ENCODE measurements at regions not wholly inside any gene's neighbourhood (a gene's known extent, or its start where the extent isn't known, plus 50 kb on each side); places are given as distances from the start of the nearest gene placed in this dataset.

- H3K27ac ChIP-seq (replicated peaks in 1 of 4), result no peak overlapping the region
- no peaks in the 10 kb centered on the region for H3K9me3 ChIP-seq
- intact Hi-C loops (cut with DNase I), result no loop called here
- no peaks in the 10 kb centered on the region for H3K36me3 ChIP-seq
- H3K27me3 ChIP-seq, result no peaks in the 10 kb centered on the region
- no peaks in the 10 kb centered on the region for H3K4me1 ChIP-seq
- no peak overlapping the region for H3K4me3 ChIP-seq
- WGBS, result 89% methylated on average over 1 of the region's 1 CpG
- TF ChIP-seq, protein P1, sequence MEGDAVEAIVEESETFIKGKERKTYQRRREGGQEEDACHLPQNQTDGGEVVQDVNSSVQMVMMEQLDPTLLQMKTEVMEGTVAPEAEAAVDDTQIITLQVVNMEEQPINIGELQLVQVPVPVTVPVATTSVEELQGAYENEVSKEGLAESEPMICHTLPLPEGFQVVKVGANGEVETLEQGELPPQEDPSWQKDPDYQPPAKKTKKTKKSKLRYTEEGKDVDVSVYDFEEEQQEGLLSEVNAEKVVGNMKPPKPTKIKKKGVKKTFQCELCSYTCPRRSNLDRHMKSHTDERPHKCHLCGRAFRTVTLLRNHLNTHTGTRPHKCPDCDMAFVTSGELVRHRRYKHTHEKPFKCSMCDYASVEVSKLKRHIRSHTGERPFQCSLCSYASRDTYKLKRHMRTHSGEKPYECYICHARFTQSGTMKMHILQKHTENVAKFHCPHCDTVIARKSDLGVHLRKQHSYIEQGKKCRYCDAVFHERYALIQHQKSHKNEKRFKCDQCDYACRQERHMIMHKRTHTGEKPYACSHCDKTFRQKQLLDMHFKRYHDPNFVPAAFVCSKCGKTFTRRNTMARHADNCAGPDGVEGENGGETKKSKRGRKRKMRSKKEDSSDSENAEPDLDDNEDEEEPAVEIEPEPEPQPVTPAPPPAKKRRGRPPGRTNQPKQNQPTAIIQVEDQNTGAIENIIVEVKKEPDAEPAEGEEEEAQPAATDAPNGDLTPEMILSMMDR (IDR thresholded peaks at IDR 0.05), result no peak
- TF ChIP-seq POLR2A (IDR thresholded peaks at IDR 0.05; ENCODE audit: low read depth), result no peak
- TF ChIP-seq POLR2AphosphoS5 (IDR thresholded peaks at IDR 0.05), result no peak
- no peak for TF ChIP-seq EP300 (IDR thresholded peaks at IDR 0.05)
- DNase-seq (ENCODE audit: extremely low spot score), result no peak
Measured at GRCh38 chr18:73563901-73564472, 583.6 kb downstream of the FBXO15 start.

DNA sequence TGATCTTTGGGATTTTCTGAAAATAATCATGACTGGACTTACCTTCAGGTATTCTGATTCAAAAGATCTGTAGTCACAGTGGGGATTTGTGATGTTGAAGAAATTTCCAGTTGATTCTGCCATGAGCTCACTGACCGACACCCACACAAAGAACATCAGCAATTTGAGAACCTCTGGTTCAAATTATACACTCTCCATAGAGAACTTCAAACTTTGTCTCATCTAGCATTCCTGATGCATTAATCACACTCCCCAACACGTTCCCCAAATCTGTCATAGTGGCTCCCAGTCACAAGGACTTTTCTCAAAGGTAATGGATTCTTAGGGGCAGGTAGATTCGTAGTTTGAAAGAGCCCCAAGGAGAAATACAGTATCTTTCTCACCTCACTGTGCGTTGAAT is 584.3 kb downstream of the FBXO15 start:
- no peaks in the 10 kb centered on the region for H3K9me3 ChIP-seq
- DNase-seq (ENCODE audit: extremely low spot score), result no peak
- intact Hi-C loops (cut with DNase I), result no loop called here
- no peak for TF ChIP-seq POLR2A (IDR thresholded peaks at IDR 0.05; ENCODE audit: low read depth)
- TF ChIP-seq, protein P1 (IDR thresholded peaks at IDR 0.05), result no peak
- TF ChIP-seq POLR2AphosphoS5 (IDR thresholded peaks at IDR 0.05), result no peak
- TF ChIP-seq EP300 (IDR thresholded peaks at IDR 0.05), result no peak
- 73% methylated on average over 4 of the region's 4 CpGs for WGBS
- H3K4me1 ChIP-seq, result no peaks in the 10 kb centered on the region
- H3K27ac ChIP-seq (replicated peaks in 1 of 4), result no peak overlapping the region
- no peaks in the 10 kb centered on the region for H3K36me3 ChIP-seq
- H3K4me3 ChIP-seq, result no peak overlapping the region
- H3K27me3 ChIP-seq, result no peaks in the 10 kb centered on the region

DNA sequence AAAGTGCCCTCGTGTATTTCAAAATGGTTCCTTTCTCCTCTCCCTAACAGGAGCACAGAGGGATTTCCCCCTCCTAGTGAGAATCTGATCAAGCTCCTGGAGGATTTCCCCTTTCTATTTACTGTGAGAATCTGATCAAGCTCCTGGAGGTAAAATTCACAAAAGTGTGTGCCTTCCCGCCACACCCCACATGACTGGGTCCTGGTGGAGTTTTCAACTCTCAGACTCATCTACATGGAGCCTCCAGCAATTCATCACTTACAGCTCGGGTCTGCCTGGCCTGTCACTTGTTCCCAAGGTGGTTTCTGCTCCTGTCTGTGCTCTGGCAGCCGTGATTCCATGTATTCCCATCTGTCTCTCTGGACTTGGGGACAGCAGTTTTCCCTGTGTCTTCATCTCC is 590.7 kb downstream of the FBXO15 start:
- no peak for DNase-seq (ENCODE audit: extremely low spot score)
- WGBS, result 67% methylated on average over 4 of the region's 4 CpGs
- no peaks in the 10 kb centered on the region for H3K36me3 ChIP-seq
- intact Hi-C loops (cut with DNase I), result no loop called here
- H3K4me1 ChIP-seq, result no peaks in the 10 kb centered on the region
- H3K9me3 ChIP-seq, result no peaks in the 10 kb centered on the region
- H3K27ac ChIP-seq (replicated peaks in 1 of 4), result no peak overlapping the region
- H3K4me3 ChIP-seq, result no peak overlapping the region
- H3K27me3 ChIP-seq, result no peaks in the 10 kb centered on the region
- no peak for TF ChIP-seq POLR2AphosphoS5 (IDR thresholded peaks at IDR 0.05)
- no peak for TF ChIP-seq POLR2A (IDR thresholded peaks at IDR 0.05; ENCODE audit: low read depth)
- no peak for TF ChIP-seq EP300 (IDR thresholded peaks at IDR 0.05)
- TF ChIP-seq, protein P1 (IDR thresholded peaks at IDR 0.05), result no peak

DNA sequence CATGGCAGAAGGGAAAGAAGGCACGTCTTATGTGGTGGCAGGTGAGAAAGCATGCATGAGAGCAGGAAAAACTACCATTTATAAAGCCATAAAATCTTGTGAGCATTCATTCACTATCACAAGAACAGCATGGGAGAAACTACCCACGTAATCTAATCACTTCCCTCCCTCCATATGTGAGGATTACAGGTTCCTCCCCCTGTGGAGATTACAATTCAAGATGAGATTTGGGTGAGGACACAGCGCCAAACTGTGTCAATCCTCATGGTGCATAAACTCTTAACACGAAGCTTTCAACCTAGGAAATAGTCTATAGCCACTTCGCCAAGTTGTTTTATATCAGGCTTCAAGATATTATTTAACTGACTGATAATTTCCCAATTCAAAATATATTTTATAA is 595.5 kb downstream of the FBXO15 start:
- intact Hi-C loops (cut with DNase I), result no loop called here
- DNase-seq (ENCODE audit: extremely low spot score), result no peak
- Histone ChIP-seq H3K27me3 (no peaks in the 10 kb centered on the region), H3K4me1 (no peaks in the 10 kb centered on the region), H3K4me3 (no peak overlapping the region), H3K36me3 (no peaks in the 10 kb centered on the region), H3K27ac (replicated peaks in 1 of 4) (no peak overlapping the region), H3K9me3 (no peaks in the 10 kb centered on the region)
- 72% methylated on average over 5 of the region's 5 CpGs for WGBS
- TF ChIP-seq, protein P1 (IDR thresholded peaks at IDR 0.05), result no peak
- TF ChIP-seq POLR2AphosphoS5 (IDR thresholded peaks at IDR 0.05) (no peak), POLR2A (IDR thresholded peaks at IDR 0.05; ENCODE audit: low read depth) (no peak), EP300 (IDR thresholded peaks at IDR 0.05) (no peak)

- TF ChIP-seq POLR2AphosphoS5 (IDR thresholded peaks at IDR 0.05) (no peak), POLR2A (IDR thresholded peaks at IDR 0.05; ENCODE audit: low read depth) (no peak), EP300 (IDR thresholded peaks at IDR 0.05) (no peak)
- TF ChIP-seq, protein P1 (IDR thresholded peaks at IDR 0.05), result no peak
- DNase-seq (ENCODE audit: extremely low spot score), result no peak
- Histone ChIP-seq H3K36me3 (no peaks in the 10 kb centered on the region), H3K9me3 (no peaks in the 10 kb centered on the region), H3K4me1 (no peaks in the 10 kb centered on the region), H3K27me3 (no peaks in the 10 kb centered on the region), H3K4me3 (no peak overlapping the region), H3K27ac (replicated peaks in 1 of 4) (no peak overlapping the region)
- WGBS, result 72% methylated on average over 3 of the region's 3 CpGs
- intact Hi-C loops (cut with DNase I), result no loop called here
Measured at GRCh38 chr18:73551211-73551610, 596.4 kb downstream of the FBXO15 start.
